Pancreas (tissue), 10 donors: ENCODE measurements at regions not wholly inside any gene's neighbourhood (a gene's known extent, or its start where the extent isn't known, plus 50 kb on each side); places are given as distances from the start of the nearest gene placed in this dataset.

ENCODE experiments used
- ATAC-seq, 4 donors: fragments of 200-7000 bp; cut with Tn5 transposase; one replicate each; pipeline versions ENCODE4 v1.8.0 to v1.9.1; 2020; ENCODE audit warnings: mild to moderate bottlenecking in 4 of 4, moderate library complexity in 4 of 4
- DNase-seq, 6 donors: peaks; one replicate each; pipeline ENCODE4 v3.0.0-alpha.2; 2020
- FAIRE-seq: peaks from 2 replicates; lab custom pipeline; 2012; peaks lifted over from hg19 to GRCh38; lab: Jason Lieb, UNC
- H3K27ac ChIP-seq, 4 donors: fragments of 200-600 bp; sonication (generic); 1 replicate in 3 of 4; 2 replicates in 1 of 4; pipeline versions ENCODE4 v1.5.0 to v1.8.0; 2020
- H3K27me3 ChIP-seq, 4 donors: fragments of 200-600 bp; one replicate each; pipeline ENCODE4 v1.8.0; 2021
- H3K36me3 ChIP-seq, 3 donors: fragments of 200-600 bp; sonication (generic) in 1 of 3; one replicate each; pipeline versions ENCODE4 v1.5.0 to v1.8.0; 2020 to 2021
- H3K4me1 ChIP-seq, 3 donors: fragments of 200-600 bp; one replicate each; pipeline ENCODE4 v1.8.0; 2021
- H3K4me3 ChIP-seq, 4 donors: fragments of 200-600 bp; sonication (generic) in 2 of 4; one replicate each; pipeline versions ENCODE4 v1.5.0 to v1.8.0; 2020 to 2021
- H3K9me3 ChIP-seq, 4 donors: fragments of 200-600 bp; one replicate each; pipeline ENCODE4 v1.8.0; 2021
- CTCF ChIP-seq, 4 donors: fragments of 200-600 bp; sonication (generic) in 3 of 4; IDR thresholded peaks; one replicate each; pipeline versions ENCODE4 v1.5.0 to v1.8.0; 2021; ENCODE audit warnings: antibody characterized with exemption in 4 of 4
- WGBS, 2 donors: extraction: QIAGEN DNeasy Blood & Tissue Kit; methylation state at CpG; one replicate each; pipeline ENCODE4 v1.1.7; 2013; 5-methylcytosine and 5-hydroxymethylcytosine counted together
- intact Hi-C, 3 donors: fragments of 100-400 bp; cut with DNase I; formaldehyde crosslinking; loops; one replicate each; pipeline versions ENCODE4 v1.11.1 to v1.14.2; 2022
- donor health status: healthy with polysubstance abuse.
- donor health status: DM: no; HTN: no; CAD: no; lungs with moderate emphysema.
- donor health status: DM: no; HTN: no; CAD: no.
- donor health status: control.
- donor health status: control.
- donor health status: Bipolar disorder and iron deficiency.
- donor health status: DM: yes; HTN: yes; CAD: no.
- donor health status: DM: no; HTN: no; CAD: no.
- donor health status: DM: no; HTN: no; CAD: no.
- donor health status: DM: yes; HTN: yes; CAD: no.

DNA sequence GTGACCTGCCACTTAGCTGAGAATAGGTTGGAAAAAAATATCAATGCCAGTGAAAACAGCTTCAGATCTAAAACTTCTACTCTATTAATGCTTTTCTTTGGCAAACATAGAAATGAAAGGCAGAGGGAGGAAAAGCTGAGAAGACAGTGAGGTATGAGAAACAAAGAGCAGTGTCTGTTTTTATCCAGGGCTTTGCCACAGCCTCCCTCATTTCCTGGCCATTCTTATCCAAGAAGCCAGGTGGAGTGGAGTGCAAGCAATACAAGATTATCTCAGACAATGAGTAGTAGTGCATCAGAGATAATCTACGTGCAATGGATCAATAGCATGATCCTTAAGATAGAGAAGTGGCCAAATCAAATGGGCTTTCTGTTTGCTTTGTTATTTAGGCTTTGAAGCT, 808.7 kb upstream of the PIK3C3 start:
- no peaks in the 10 kb centered on the region for H3K9me3 ChIP-seq
- no peaks in the 10 kb centered on the region for H3K4me1 ChIP-seq
- intact Hi-C loops: no loop called here
- no peaks in the 10 kb centered on the region for H3K27me3 ChIP-seq
- no peak for FAIRE-seq
- no peaks in the 10 kb centered on the region for H3K36me3 ChIP-seq
- WGBS, 2 donors: 21 to 22% methylated on average over 1 of the region's 1 CpG
- TF ChIP-seq CTCF (IDR thresholded peaks at IDR 0.05): no peak
- no peak overlapping the region for H3K27ac ChIP-seq
- H3K4me3 ChIP-seq: no peak overlapping the region
- ATAC-seq: no peak
- no peak for DNase-seq

DNA sequence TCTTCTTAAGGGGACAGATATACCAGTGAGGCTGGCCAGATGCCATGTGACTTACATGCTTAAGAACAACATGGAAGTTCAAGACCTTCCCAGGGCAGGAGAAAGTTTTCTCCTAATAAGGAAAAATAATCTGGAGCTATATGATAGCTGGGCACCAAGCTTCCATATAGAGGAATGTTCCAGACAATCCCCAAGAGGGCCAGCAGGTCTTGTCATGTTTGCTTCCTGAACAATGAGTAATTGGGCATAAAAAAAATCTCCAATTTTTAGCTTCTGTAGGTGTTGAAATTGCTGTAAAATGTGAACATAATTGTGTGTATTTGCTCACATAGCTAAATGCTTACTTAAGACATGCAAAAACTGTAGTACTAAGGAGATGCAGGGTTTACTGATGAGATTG, 809.5 kb upstream of the PIK3C3 start:
- Histone ChIP-seq H3K9me3 (no peaks in the 10 kb centered on the region), H3K27ac (no peak overlapping the region), H3K4me1 (no peaks in the 10 kb centered on the region), H3K27me3 (no peaks in the 10 kb centered on the region), H3K4me3 (no peak overlapping the region), H3K36me3 (no peaks in the 10 kb centered on the region)
- DNase-seq (no peak), ATAC-seq (no peak), FAIRE-seq (no peak)
- intact Hi-C loops: no loop called here
- TF ChIP-seq CTCF (IDR thresholded peaks at IDR 0.05): no peak

- no peak for DNase-seq
- no peak for FAIRE-seq
- no peaks in the 10 kb centered on the region for H3K4me1 ChIP-seq
Measured at GRCh38 chr18:41144441-41144840, 810.6 kb upstream of the PIK3C3 start.

GRCh38 chr18:41140506-41140905, 814.5 kb upstream of the PIK3C3 start:
- DNase-seq: no peak
- intact Hi-C loops: no loop called here
- no peak for ATAC-seq
- Histone ChIP-seq H3K27me3 (no peaks in the 10 kb centered on the region), H3K27ac (no peak overlapping the region), H3K4me1 (no peaks in the 10 kb centered on the region), H3K4me3 (no peak overlapping the region), H3K36me3 (no peaks in the 10 kb centered on the region), H3K9me3 (no peaks in the 10 kb centered on the region)
- no peak for FAIRE-seq
- WGBS, 2 donors: 67 to 73% methylated on average over 3 of the region's 3 CpGs
- TF ChIP-seq CTCF (IDR thresholded peaks at IDR 0.05): no peak

More at GRCh38 chr18:41144441-41144840, 810.6 kb upstream of the PIK3C3 start:
- Histone ChIP-seq H3K27me3 (no peaks in the 10 kb centered on the region), H3K36me3 (no peaks in the 10 kb centered on the region), H3K27ac (no peak overlapping the region), H3K4me3 (no peak overlapping the region), H3K9me3 (no peaks in the 10 kb centered on the region)
- no peak for ATAC-seq
- WGBS, 2 donors: 72 to 82% methylated on average over 1 of the region's 1 CpG
- intact Hi-C loops: no loop called here
- no peak for TF ChIP-seq CTCF (IDR thresholded peaks at IDR 0.05)

DNA sequence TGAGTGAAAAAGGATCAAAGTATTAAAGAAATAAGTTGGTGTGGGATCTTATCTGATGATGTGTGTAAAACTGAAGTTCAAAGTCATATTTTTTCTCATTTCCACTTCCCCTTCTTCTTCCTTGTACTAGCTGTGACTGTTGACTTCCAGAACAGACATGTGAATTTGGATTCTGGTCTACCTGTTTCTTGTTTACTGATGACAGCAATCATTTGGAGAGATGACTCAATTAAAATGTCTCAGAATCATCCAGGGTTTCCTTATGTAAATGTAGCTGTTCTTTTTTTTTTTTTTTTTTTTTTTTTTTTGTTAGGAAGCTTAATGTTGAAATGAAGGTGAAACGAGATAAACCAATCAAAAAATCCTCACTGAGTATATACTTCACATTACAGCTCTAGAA, 819.9 kb upstream of the PIK3C3 start:
- Histone ChIP-seq H3K27me3 (no peaks in the 10 kb centered on the region), H3K9me3 (no peaks in the 10 kb centered on the region), H3K4me1 (no peaks in the 10 kb centered on the region), H3K4me3 (no peak overlapping the region), H3K27ac (no peak overlapping the region), H3K36me3 (no peaks in the 10 kb centered on the region)
- WGBS, 2 donors: 25 to 40% methylated on average over 1 of the region's 1 CpG
- DNase-seq (no peak), FAIRE-seq (no peak), ATAC-seq (no peak)
- no peak for TF ChIP-seq CTCF (IDR thresholded peaks at IDR 0.05)
- intact Hi-C loops: no loop called here
